ENCODE measurements at regions not wholly inside any gene's neighbourhood (a gene's known extent, or its start where the extent isn't known, plus 50 kb on each side); places are given as distances from the start of the nearest gene placed in this dataset.

DNA sequence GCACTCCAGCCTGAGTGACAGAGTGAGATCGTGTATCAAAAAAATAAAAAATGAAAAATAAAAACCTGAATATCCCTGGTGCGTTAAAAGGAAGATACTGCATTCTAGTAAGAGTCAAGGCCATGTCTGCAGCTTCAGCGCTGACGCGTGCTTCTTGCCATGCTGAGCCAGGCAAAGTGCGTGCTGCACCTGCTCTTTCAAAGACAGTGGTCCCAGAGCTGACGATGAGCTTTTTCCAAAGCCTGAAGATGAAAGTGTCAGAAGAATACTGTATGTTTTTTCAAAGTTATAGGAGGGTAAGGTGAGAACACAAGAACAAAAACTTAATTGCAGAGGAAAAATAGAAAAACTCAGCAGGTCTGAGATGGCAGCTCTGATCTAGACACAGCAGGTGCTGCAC is 115.1 kb downstream of the RNASET2 start:
- no peak for DNase-seq

DNA sequence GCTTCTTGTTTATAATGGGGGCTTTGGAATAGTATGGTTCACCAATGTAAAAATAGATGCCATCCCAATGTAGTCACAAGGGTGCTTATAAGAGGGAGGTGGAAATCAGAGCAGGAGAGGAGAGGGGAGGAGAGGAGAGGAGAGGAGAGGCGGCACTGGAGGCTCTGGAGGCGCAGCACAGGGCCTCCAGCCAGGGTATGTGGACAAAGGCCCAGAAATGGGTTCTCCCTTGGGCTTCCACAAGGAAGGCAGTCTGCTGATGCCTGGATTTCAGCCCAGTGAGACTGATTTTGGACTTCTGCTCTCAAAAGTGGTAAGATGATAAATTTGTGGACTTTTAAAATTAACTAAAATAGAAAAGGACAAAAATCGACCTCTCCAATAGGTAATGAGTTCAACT is 116.8 kb downstream of the RNASET2 start:
- no peak for DNase-seq

DNA sequence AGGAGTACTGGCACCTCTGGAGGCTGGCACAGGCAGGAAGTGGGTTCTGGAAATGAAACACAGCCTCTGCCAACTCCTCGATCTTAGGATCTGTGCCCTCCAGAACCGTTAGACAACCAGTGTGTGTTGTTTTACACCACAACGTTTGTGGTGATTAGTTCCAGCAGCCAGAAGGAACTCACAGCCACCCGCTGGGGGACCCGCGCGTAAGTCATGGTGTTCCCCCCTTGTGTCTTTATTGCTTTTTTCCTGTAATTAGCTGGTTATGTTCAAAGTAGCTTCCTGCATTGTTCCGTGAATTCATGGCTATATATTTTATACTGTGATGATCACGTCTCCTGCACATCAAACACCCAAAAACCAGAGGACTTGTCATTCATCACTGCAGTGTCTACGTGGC is 117.4 kb downstream of the RNASET2 start:
- DNase-seq, result no peak

DNA sequence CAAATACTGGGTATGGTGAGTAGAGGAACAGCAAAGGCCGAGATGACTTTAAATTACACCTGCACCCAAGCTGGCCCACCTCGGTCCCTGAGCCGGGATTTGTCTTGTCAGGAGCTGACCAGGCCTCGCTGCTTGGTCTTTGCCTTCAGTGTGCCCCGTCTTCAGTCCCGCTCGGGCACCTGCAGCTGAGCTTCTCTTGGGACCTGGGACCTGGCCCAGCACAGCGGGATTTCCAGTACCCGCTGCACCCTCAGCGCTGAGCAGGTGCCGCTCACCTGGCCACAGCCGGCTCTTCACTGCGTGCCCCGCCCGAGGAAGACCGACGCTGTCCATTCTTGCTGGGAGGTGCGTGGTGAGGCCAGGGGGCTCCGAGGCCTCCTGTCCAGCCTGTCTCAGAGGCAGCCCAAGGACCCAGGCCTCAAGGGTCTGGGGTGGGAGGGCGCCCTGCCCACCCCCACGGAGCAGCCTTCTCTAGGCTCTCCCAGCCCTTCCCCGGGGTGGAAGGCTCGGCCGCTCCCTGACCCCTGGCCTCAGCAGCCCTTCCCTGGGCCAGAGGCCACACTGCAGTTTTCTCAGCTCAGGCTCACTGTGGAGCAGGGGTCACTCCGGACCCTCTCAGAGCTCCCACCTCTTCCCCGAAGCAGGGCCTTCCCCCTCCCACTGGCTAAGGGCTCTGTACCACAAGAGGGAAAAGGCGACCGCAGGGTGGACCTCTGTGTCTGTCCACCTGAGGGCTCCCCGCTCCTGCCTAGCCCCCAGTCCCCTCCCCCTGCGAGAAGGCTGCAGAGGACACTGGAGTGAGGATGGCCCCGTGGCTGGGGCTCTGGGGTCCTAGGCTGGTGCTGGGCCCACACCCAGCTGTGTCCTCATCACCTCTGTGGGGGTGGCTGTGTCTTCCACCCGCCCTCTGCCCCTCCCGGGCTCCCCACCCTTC is 119.3 kb downstream of the RNASET2 start:
- no peak for DNase-seq

DNA sequence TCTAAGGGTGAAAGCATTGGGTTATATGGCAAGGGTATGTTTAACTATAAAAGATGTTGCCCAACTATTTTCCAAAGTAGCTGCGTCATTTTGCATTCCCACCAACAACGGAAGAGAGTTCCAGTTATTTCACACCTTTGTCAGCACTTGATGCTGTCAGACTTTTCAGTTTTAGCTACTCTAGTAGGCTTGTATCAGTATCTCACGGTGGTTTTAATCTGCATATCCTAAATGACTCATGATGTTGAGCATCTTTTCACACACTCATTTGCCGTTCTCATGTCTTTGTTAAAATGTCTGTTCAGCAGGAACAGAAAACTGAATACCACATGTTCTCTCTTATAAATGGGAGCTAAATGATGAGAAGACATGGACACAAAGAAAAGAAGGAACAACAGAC is 122.3 kb downstream of the RNASET2 start:
- DNase-seq, result no peak

DNA sequence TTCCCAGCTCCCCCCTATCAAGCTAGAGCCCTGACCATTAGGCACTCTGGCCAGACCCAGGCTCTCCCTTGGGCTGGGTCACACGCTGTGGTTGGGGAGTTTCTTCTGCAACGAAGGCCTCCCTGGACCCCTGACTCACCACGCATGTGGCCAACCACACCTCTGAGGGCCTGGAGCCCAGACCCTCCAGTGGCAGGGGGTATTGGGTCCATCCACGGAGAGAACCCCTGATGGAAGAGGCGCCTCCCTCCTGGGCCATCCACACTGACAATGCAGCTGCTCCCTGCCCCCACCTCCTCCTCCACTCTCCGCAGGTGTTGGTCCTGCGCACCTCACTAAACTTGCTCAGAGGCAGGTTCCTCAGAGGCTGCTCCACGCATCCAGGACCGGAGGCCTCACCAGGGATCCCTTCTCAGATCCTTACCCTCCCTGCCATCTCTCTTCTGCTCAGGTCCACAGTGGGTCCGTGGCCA is 125.4 kb downstream of the RNASET2 start:
- DNase-seq, result no peak

DNA sequence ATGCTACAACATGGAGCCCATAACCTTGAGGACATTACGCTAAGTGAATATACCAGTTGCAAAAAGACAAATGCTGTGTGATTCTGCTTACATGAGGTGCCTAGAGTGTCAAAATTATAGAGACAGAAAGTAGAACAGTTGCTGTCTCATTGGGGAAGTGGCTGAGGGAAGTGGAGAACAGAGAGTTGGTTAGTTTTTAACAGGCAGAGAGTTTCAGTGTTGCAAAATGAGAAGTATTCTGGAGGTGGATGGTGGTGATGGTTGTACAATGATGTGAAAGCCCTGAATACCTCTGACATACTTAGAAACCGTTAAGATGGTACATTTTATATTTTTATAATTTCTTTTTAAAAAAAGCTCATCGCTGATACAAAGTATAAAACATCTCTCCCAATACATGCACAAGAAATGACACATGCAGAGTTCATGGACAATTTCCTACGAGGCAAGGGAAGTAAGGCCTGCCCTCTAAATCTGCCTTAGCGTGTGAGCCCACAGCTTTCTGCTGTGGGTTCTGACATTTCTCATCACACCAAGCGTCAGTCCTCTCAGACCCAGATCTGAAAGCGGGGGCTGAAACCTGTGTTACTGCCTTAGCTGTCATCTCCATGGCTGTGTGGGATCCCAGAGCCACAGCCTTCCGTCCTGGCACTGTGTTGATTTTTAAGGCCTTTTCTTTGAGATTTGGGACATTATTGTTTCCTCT is 126.0 kb downstream of the RNASET2 start:
- DNase-seq, result peak; percentile 95

DNA sequence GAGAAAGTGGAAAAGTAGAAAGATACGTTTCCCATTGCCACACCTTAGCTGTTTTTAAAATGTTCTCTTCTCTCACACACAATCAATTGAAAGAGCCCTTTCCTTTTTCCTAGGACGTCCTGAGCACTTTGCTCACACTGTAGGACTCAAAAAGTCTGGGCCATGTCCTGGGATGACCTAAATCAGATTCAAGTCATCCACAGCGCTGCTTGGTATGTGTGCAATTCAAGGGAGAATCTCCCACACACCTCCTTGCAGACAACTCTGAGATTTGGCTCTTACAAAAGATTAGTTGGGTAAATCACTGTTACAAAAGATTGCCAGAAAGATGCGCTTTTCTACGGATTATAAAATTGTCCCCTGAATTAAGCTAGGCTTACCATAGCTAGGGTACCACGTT is 130.1 kb downstream of the RNASET2 start:
- DNase-seq, result no peak

DNA sequence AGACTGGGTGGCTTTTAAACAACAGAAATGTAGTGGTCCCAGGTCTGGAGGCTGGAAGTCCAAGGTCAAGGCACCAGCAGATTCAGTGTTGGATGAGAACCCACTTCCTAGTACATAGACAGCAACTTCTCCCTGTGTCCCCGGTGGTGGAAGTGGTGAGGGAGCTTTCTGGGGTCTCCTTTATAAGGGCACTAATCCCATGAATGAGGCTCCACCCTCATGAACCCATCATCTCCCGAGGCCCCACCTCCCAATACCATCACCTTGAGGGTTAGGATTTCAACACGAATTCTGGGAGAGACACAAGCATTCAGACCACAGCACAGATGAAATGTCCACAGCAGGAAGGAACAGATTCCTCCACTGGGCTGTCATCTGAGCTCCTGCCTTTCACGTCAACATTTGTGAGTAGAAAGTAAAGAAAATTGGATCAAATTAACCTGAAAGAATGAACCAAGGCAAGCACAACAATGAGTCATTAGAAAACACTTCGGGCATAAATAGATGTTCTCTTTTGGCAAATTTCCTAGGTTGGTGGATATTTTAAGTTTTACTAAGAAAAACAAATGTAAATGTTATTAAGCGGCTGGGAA is 130.7 kb downstream of the RNASET2 start:
- no peak for DNase-seq

DNA sequence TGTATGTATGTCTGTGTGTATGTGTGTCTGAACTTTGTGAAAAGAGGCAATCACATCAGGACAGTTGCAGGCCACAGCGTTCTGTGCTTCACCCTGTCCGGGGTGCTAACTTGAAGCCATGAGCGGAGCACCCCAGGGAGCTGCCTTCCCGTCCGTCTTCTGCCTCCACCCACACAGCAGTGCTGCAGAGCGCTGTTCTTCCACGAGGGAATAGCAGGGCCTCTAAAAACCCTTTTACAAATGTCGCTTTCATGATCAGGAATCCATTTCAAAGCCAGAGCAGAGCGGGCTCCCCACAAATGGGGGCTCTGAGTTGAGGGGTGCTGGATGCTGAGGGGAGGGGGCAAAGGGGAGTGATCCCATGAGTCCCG is 131.5 kb downstream of the RNASET2 start:
- no peak for DNase-seq

DNA sequence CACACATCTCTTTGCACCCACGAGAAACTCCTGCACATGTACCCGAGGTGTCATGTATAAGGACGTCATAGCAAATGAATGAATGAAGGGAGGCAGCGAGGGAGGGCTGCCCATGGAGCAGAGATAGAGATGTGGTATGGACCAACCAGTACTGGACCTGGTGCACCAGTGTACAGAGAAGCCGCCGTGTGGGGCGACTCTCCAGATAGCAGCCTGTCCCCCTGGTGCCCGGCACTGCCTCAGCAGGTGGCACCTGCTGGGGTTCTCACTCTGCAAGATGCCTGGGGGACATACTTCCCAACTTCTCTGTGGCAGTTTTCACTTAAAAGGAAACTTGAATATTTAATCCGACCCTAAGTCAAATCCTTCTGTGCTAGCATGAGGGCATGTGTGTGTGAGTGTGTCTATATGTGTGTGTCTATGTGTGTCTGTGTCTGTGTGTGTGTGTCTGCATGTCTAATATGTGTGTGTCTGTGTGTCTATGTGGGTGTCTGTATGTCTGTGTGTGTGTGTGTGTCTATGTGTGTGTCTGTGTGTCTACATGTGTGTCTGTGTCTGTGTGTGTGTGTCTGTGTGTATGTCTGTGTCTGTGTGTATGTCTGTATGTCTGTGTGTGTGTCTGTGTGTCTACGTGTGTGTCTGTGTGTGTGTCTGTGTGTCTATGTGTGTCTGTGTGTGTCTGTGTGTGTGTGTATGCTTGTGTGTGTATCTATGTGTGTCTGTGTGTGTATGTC is 132.0 kb downstream of the RNASET2 start:
- no peak for DNase-seq

DNA sequence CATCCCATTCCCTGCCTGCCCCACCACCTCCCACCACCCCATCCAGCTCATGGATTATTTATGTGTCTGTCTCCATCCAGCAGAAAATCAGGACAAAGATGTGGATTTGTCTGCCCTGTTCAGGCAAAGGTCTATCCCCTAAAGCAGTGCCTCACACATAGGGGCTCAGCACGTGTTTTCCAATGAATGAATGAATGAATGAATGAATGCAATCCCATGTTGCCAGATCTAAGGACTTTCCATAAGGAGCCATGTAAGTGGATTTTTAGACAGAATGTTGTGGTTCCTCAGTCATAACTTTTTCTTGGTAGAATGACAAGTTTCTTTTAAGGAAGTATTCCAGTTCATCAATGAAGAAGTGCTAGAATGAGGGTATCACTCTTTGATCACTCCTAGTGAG is 133.7 kb downstream of the RNASET2 start:
- DNase-seq, result no peak

DNA sequence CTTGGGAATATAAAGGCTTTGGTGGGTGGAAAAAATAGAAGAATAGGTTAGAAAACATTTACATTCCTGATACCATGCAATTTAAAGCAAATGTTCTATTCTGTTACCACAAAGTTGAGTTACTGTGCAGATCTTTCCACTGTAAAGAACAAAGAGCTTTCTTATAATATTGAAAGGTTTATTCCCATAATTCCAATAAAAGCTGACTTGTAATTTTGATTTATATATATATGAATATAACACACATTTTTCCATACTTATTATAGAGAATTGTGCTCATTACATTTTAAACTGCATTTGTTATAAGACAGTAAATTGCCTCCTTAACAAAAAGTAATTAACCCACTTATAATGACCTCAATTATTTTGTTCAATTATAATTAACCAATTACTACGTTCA is 135.9 kb downstream of the RNASET2 start:
- DNase-seq, result no peak

DNA sequence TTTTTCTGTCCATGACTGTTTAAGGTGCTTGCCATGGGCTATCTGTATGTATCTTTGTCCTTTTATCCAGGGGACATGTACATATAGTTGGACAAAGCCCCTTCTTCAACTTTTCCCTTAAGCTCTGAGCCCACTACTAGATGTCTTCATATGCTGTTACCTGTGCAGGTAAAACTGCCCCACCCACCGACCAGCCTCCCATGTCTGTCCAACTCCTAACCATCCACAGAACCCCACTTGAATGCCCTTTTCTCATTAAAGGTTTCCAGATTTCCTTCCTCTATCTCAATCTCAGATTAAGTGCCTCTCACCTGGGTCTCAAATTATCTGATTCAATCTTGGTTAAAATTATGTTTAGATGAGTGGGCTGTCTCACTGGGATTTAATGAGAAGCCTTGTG is 136.3 kb downstream of the RNASET2 start:
- DNase-seq, result no peak

DNA sequence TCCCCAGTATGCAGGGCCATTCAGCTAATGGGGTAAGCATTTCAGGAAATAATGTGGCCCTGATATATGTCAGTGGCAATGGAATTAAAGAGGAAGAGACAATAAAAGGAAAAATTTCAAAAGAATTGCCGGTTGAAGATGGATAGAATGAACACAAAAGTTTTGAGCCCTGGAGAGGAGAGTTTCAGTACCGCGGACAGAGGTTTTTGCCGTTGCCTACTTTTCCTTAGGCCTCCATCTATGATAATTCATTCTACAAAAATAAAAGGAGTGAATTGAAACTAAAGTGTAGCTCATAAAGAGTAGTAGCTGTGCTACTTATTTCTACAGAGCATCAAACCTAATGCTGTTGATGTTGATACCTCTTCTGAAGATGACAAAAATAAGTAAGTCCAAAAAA is 140.7 kb downstream of the RNASET2 start:
- no peak for DNase-seq

DNA sequence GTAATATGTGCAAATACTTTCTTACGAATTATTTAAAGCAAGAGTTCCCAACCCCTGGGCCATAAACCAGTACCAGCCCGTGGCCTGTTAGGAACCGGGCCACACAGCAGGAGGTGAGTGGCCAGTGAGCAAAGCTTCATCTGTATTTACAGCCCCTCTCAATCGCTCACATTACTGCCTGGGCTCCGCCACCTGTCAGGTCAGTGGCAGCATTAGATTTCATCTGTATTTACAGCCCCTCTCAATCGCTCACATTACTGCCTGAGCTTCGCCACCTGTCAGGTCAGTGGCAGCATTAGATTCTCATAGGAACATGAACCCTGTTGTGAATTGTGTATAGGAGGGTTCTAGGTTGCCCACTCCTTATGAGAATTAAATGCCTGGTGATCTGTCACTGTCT is 142.0 kb downstream of the RNASET2 start:
- DNase-seq, result no peak

DNA sequence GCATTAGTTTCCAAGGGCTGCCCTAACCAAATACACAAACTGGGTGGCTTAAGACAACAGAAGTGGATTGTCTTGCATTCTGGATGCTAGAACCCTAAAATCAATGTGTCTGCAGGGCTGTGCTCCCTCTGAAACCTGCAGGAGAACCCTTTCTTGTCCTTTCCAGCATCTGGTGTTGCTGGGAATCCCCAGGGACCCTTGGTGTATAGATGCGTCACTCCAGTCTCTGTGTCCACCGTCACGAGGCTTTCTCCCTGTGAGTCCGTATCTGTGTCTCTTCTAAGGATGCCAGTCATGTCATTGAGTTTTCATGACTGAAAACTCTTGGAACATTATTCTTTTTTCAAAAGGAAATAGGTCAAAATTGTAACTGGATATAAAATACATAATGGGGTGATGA is 142.9 kb downstream of the RNASET2 start:
- no peak for DNase-seq

DNA sequence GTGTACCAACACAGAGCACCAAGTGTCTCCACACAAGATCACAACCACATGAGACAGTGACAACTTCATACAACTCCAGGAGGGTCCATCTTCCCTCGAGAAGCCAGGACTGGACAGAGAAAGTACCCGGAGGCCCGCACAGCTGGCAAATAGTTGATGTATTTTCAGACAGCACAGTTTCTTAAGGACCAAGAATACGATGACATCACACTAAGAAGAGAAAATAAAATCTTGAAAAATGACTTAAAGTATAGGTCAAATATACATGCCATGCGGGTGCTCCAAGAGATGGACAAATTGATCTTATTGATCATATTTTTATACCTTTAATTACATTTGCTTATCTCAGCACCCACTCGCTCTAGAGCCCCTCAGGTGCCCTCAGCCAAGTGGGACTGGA is 145.5 kb downstream of the RNASET2 start:
- no peak for DNase-seq

DNA sequence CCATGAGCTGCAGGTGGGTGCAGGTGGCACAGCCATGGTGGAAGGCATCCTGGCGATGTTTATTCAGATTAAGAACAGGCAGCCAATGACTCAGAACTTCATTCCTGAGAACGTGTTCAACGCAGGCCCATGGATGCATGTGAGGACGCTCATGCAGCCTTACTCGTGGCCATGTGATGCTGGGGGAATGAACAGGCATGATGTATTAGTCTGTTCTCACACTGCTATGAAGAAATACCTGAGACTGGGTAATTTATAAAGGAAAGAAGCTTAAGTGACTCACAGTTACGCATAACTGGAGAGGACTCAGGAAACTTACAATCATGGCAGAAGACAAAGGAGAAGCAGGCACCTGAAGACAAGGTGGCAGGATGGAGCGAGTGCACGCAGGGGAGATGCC is 146.6 kb downstream of the RNASET2 start:
- DNase-seq, result no peak

DNA sequence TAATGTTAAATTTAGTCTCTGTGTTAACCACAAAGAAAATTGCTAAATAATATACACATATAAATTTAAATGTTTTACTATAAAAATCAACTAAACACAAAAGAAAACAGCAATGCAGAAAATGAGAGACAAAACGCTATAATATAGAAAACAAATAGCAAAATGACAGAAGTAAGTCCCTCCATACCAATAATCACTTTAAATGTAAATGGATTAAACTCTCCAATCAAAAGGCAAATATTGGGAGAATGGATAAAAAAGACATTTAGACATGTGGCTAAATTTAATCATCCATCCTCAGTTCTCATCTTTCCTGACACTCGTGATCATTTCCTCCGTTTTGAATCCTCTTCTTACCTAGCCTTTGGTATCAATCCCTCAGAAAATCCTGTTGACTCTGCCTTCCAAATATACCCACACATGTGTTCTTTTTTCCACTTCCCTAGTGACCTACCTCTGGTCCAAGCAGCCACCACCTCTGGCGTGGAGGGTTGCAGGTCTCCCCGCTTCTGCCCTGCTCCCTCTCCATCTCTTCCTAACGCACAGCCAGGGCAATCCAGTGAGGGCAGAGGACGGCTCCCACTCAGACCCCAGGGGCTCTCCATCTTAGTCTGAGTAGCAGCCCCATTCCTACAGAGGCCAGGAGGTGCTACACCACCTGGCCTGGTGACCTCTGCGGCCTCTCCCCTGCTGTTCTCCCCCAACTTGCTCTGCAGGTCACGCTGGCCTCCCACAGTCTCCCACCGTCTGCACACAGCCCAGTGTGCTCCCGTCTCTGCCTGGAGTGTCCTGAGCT is 149.2 kb downstream of the RNASET2 start:
- DNase-seq, result no peak

DNA sequence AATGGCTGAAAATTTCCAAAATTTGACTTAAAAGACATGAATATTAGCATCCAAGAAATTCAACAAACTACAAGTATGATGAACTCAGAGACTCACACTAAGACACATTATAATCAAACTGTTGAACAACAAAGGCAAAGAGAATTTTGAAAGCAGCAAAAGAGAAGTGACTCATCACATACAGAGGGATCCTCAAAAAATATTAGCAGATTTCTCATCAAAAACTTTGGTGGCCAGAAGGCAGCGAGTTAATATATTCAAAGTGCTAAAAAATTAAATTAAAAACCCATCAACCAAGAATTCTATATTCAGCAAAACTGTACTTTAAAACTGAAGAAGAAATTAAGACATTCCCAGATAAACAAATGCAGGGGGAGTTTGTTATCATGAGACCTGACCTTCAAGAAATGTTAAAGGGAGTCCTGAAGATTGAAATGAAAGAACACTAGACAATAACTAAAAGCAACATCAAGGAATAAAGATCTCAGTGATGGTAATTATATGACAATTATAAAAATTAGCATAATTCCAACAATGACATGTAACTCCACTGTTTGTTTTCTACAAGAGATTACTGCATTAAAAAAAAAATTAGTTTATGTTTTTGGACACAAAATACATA is 150.0 kb downstream of the RNASET2 start:
- no peak for DNase-seq

DNA sequence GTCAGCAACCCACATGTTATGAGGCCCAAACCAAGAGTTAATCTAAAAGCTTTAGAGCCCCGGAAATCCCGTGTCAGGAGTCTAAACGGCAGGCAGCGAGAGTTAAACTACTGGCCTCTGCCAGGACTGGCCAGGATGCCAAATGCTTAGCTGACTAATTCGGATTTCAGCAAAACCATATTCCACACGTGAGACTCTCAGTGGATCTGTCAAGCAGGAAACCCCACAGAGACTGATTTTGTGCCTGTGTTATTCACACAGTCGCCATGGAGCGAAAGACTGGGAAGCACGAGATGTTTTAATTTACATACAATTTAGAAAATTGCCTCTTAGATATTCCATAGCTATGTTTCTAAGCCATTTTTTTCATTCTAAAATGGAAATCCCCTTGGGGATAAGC is 152.9 kb downstream of the RNASET2 start:
- DNase-seq, result no peak

All from MV-4-11 (cell line).